Activated effector memory CD4-positive, alpha-beta T cell treated with anti-CD3 and anti-CD28 coated beads, Interleukin-2, amount 50 U/mL, for 16 hours (primary cell): ENCODE measurements at regions not wholly inside any gene's neighbourhood (a gene's known extent, or its start where the extent isn't known, plus 50 kb on each side); places are given as distances from the start of the nearest gene placed in this dataset.

ENCODE experiments used
- DNase-seq: peaks from one replicate; pipeline ENCODE4 v3.0.0-alpha.2; 2020

GRCh38 chr1:30637183-30637980 lies 86.0 kb downstream of the MATN1 start:
- no peak for DNase-seq

- DNase-seq, result no peak
These were observed 86.8 kb downstream of the MATN1 start for GRCh38 chr1:30636621-30637020.

- DNase-seq, result no peak
These were observed 87.9 kb downstream of the MATN1 start for GRCh38 chr1:30635391-30635975.

DNA sequence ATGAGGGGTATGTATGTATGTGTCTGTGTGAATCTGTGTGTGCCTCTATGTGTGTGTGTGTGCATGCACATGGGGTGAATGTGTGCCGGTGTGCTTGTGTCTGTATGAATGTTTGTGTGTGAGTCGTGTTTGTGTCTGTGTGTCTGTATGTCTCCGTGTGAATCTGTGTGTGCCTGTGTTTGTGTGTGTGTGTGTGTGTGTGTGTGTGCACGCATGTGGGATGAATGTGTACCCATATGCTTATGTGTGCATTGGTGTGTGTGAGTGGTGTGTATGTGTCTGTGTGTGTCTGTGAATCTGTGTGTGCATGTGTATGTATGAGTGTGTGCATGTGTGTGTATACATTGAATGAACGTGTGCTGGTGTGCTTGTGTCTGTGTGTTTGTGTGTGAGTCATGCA lies 88.9 kb downstream of the MATN1 start:
- no peak for DNase-seq

GRCh38 chr1:30633294-30633693 lies 90.1 kb downstream of the MATN1 start:
- DNase-seq, result no peak

- no peak for DNase-seq
These were observed 90.9 kb downstream of the MATN1 start for GRCh38 chr1:30632481-30632880.

GRCh38 chr1:30631700-30632099 lies 91.7 kb downstream of the MATN1 start:
- no peak for DNase-seq

GRCh38 chr1:30629501-30629900 lies 93.9 kb downstream of the MATN1 start:
- no peak for DNase-seq

DNA sequence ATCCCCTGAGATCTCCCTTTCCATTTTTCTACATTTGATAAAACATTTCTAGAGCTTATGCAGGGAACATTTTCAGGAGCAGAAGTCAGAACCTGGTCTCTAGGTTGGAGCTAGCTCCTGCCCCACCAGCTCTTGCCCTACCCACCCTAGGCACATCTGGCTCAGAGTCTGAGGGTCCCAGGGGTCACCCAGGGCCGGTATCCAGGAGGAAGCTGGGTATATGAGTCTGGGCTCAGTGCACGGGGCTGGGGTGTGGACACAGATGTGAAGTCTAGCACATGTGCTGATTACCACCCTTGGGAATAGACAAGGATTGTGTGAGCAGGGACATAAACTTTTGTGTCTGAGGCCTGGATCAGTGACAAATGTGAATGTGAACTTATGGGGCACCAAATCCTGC lies 95.4 kb downstream of the MATN1 start:
- no peak for DNase-seq

- no peak for DNase-seq
These were observed 96.2 kb downstream of the MATN1 start for GRCh38 chr1:30627206-30627605.

GRCh38 chr1:30623431-30623830 lies 100.0 kb downstream of the MATN1 start:
- no peak for DNase-seq

DNA sequence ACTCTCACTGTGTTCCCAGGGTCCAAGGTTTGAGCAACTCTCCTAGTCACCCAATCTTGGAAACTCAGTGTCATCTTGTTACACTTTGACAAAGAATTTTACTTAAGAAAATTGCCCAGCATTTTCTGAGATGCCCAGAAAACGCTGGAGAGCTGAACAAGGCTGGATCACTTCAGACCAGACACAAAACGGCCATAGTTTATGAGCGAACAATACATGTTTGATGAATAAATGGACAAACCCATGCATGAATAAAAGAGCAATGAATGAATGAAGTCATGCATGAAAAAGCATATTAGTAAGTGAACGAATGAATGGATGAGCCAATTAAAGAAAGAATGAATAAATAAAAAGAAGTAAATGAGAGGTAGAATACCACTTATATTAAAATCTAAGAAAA lies 103.8 kb downstream of the MATN1 start:
- no peak for DNase-seq

GRCh38 chr1:30618335-30618747 lies 105.0 kb downstream of the MATN1 start:
- peak; percentile 25 for DNase-seq

DNA sequence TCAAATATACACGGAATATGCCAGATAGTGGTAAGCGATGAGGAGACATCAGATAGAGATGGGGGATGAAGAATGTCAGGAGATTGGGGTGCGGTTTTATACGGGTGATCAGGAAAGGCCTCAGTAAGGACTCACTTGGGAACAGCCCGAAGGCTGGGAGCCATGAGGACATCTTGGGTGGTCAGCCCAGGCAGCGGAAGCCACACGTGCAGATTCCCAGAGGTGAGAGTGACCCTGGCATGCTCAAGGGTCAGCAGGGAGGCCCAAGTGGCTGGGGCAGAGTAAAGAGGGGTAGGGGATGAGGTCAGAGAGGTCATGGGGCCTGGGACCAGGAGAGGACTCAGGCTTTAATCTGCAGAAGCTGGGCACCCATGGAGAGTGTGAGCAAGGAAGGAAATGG lies 106.6 kb downstream of the MATN1 start:
- DNase-seq, result no peak

DNA sequence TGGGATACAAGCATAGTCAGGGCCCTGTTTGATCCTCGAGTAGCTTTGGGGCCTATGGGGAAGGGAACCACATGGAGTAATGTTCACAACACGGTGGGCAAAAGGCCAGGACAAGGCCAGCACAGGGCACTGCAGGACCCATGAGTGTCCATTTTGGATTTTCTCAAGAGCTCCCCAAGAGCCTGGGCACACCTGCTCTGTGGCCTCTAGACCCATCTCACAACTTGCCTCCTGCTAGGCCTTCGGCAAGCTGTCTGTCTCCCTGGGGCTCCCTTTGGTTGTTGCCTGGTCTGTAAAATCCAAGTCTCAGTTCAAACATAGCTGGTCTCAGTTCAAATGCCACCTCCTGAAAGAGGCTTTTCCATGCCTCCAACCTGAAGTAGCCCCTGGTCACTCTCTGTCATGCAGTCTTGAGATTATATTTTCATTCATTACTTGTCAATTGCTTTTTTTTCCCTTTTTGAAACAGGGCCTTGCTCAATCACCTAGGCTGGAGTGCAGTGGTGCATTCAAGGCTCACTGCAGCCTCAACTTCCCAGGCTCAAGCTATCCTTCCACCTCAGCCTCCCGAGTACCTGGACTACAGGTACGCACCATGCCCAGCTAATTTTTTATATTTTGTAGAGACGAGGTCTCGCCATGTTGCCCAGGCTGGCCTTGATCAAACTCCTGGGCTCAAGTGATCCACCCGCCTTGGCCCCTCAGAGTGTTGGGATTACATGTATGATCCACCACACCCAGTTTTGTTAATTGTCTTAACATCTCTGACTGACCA lies 107.4 kb downstream of the MATN1 start:
- no peak for DNase-seq

- no peak for DNase-seq
These were observed 108.1 kb downstream of the MATN1 start for GRCh38 chr1:30615076-30615795.

- DNase-seq, result no peak
These were observed 110.2 kb downstream of the MATN1 start for GRCh38 chr1:30613188-30613587.

DNA sequence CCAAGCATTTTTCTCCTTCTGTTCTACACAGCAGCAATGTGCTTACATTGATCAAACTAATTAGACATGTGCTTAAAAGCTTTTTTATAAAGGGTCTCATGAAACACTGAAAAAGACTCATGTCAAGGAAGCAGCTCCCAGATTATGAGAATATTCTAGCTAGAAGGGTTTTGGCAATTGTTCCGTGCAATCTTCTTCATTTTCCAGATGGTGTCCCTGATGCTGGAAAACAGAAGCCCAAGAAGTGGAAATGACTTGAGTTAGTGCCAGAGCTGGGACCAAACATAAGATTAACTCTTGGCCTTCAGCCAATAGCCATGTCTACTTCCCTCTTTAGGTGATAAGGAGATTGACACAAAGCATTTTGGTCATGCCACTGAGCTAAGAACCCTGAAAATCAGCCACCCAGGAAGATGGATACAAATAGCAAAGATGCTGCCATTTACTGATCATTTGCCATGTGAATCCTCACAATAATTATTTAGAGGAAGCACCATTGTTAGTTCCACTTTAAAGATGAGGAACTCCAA lies 110.8 kb downstream of the MATN1 start:
- no peak for DNase-seq

DNA sequence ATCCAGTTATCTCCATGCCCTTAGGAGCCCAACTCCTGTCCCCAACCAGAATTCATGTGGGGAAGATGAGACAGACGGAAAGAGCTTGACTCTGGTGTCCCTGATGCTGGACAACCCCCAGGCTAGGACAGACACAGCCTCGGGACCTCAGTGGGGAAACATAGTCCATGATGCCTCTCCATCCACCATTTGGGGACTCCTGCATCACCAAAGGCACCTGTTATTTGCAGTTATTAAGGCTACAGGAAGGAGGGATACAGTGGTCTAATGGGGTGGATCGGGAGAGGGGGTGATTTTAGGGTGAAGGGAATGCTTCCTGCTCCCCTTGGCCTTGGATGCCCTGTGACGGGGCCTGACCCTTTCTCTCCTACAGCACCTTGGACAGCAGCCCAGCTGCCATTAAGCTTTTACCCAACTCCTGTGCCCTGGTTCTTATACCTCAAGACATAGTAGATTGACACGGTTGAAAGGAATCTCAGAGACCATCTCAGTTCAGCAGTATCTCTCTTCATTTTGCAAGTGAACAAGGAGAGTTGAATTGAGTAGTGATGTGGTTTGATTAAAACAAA lies 111.6 kb downstream of the MATN1 start:
- DNase-seq, result no peak

DNA sequence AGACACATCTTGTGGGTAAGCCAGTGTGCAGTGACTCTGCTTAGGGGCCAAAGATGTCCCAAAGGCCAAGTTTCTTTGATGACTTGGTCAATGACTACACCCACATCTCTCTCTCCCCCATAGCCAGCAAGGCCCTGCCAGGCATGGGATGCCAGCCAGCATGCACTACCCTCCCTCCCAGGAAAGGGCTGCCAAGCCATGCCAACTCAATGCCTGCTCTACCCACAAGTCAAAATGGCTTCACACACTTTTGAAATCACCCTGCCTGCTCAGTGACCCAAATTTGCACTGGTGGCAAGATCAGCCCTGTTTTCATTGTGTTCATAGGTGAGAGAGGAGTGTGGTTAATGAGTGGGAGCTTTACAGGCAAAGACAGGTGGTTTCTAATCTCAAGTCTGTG lies 112.5 kb downstream of the MATN1 start:
- no peak for DNase-seq

DNA sequence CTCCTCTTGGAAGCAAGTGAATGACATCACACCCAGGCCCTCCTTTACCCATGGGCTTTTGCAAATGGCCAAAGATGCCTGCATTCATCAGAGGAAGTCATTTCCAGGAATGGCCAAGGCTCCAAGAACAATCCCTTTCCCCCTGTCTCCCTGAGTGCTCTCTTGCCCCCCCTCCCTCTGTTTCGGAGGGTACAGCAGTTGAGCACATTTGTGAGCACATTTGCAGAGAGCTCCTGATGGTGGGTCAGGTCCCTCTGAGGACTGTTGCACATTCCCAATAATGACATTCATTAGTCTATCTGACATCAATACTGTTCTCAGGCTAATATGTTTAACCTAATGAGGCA lies 113.4 kb downstream of the MATN1 start:
- no peak for DNase-seq

- DNase-seq, result no peak
These were observed 113.9 kb downstream of the MATN1 start for GRCh38 chr1:30609336-30609998.
